Sigmoid colon (tissue), 6 donors: ENCODE measurements at regions not wholly inside any gene's neighbourhood (a gene's known extent, or its start where the extent isn't known, plus 50 kb on each side); places are given as distances from the start of the nearest gene placed in this dataset.

Experiments used
- DNase-seq: peaks from one replicate; pipeline ENCODE4 v3.0.0-alpha.2; 2019
- H3K27ac ChIP-seq, 4 donors: fragments of 200-600 bp; sonication (generic); one replicate each; pipeline ENCODE4 v1.5.1; 2016 to 2019; ENCODE audit warnings: mild to moderate bottlenecking in 1 of 4
- H3K27me3 ChIP-seq, 3 donors: fragments of 200-600 bp; sonication (generic); one replicate each; pipeline ENCODE4 v1.5.1; 2019; ENCODE audit warnings: mild to moderate bottlenecking in 1 of 3
- H3K36me3 ChIP-seq, 4 donors: fragments of 200-600 bp; sonication (generic); one replicate each; pipeline ENCODE4 v1.5.1; 2016 to 2019
- H3K4me1 ChIP-seq, 4 donors: fragments of 200-600 bp; sonication (generic); one replicate each; pipeline ENCODE4 v1.5.1; 2017 to 2019
- H3K4me3 ChIP-seq, 4 donors: fragments of 200-600 bp; sonication (generic); one replicate each; pipeline ENCODE4 v1.5.1; 2017 to 2019; ENCODE audit warnings: mild to moderate bottlenecking in 2 of 4, moderate library complexity in 1 of 4
- H3K9me3 ChIP-seq, 4 donors: fragments of 200-600 bp in 3 of 4; sonication (generic) in 3 of 4; one replicate each; pipeline versions ENCODE4 v1.5.1 to v1.6.1; 2013 to 2019
- EP300 ChIP-seq, 4 donors: sonication (generic); formaldehyde crosslinking; IDR thresholded peaks; one replicate each; pipeline ENCODE4 v1.6.1; 2017; ENCODE audit warnings: antibody characterized with exemption in 4 of 4
- POLR2A ChIP-seq, 2 donors: fragments of 450-650 bp; IDR thresholded peaks; one replicate each; pipeline ENCODE4 v1.6.1; 2016; ENCODE audit warnings: antibody characterized with exemption in 2 of 2, mild to moderate bottlenecking in 2 of 2, moderate library complexity in 2 of 2
- POLR2AphosphoS5 ChIP-seq, 4 donors: sonication (generic); formaldehyde crosslinking; IDR thresholded peaks; one replicate each; pipeline ENCODE4 v1.6.1; 2017; ENCODE audit warnings: antibody characterized with exemption in 4 of 4
- WGBS, 2 donors: extraction: QIAGEN DNeasy Blood & Tissue Kit; methylation state at CpG; one replicate each; pipeline ENCODE4 v1.1.7; 2013; 5-methylcytosine and 5-hydroxymethylcytosine counted together
- intact Hi-C: fragments of 100-400 bp; cut with DNase I; formaldehyde crosslinking; loops from one replicate; pipeline ENCODE4 v1.15.1; 2023
- TF ChIP-seq, protein P1 (sequence below), 4 experiments: fragments of 450-650 bp in 3 of 4; fragments of 200-600 bp in 1 of 4; IDR thresholded peaks; one replicate each; pipeline ENCODE4 v1.5.1; 2016 to 2019; ENCODE audit warnings: antibody characterized with exemption in 4 of 4, mild to moderate bottlenecking in 3 of 4, moderate library complexity in 2 of 4
- donor health status: healthy with polysubstance abuse.
- donor health status: healthy.

DNA sequence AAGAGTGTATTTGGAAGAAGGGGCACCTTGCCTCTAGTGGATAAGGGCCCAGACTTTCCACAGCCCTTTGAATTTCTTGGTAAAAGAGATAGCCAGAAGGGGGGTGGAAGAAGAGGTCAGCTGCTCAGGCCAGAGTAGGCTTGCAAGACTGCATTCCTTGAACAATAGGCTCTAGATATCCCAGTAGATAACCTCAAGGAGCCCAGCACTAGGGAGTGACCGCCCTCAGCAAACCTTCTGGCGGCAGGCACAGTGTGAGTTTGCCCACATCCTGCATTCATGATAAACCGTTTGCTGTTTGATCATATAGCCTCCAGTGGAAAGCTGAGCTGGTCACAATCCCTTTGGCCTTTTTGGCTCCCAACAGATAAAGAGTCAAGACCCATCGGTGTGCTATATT lies 70.5 kb downstream of the NPY start:
- intact Hi-C loops: no loop called here
- no peaks in the 10 kb centered on the region for H3K9me3 ChIP-seq
- WGBS, 2 donors: 66 to 80% methylated on average over 4 of the region's 4 CpGs

DNA sequence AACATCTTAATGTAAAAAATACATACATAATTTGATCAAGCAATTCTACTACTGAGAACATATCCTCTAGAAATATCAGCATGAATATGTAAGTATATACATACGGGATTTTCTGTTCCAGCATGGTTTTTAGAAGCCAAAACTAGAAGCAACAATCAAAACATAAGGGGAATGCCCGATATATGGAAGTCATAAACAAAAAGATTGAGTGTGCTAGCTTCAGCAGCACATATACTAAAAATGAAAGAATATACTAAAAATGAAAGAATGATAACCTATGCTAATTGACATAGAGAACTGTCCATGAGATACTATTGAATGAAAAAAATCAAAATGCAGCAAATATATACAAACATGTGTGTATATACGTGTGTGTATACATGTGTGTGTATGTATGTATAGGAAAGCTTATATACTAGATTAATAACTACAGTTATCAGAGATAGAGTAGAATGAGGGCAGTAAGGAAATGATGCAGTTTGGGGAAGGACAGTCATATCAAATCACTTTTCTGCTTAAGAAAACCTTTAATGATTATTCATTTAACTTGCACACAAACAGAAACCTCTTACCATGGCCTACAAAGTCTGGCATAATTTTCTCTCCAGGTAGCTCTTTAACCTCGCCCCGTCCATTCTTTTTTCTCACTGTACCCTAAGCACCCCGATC lies 72.9 kb downstream of the NPY start:
- no peak overlapping the region for H3K27ac ChIP-seq
- no peak for TF ChIP-seq POLR2AphosphoS5 (IDR thresholded peaks at IDR 0.05)
- no peak for TF ChIP-seq POLR2A (IDR thresholded peaks at IDR 0.05)
- TF ChIP-seq EP300 (IDR thresholded peaks at IDR 0.05): no peak
- TF ChIP-seq, protein P1, sequence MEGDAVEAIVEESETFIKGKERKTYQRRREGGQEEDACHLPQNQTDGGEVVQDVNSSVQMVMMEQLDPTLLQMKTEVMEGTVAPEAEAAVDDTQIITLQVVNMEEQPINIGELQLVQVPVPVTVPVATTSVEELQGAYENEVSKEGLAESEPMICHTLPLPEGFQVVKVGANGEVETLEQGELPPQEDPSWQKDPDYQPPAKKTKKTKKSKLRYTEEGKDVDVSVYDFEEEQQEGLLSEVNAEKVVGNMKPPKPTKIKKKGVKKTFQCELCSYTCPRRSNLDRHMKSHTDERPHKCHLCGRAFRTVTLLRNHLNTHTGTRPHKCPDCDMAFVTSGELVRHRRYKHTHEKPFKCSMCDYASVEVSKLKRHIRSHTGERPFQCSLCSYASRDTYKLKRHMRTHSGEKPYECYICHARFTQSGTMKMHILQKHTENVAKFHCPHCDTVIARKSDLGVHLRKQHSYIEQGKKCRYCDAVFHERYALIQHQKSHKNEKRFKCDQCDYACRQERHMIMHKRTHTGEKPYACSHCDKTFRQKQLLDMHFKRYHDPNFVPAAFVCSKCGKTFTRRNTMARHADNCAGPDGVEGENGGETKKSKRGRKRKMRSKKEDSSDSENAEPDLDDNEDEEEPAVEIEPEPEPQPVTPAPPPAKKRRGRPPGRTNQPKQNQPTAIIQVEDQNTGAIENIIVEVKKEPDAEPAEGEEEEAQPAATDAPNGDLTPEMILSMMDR (IDR thresholded peaks at IDR 0.05): no peak
- no peaks in the 10 kb centered on the region for H3K4me1 ChIP-seq
- no peak overlapping the region for H3K4me3 ChIP-seq
- no peaks in the 10 kb centered on the region for H3K27me3 ChIP-seq
- no peaks in the 10 kb centered on the region for H3K36me3 ChIP-seq
- no peak for DNase-seq
- 79 to 82% methylated on average over 6 of the region's 6 CpGs for WGBS, 2 donors
- intact Hi-C loops: no loop called here
- no peaks in the 10 kb centered on the region for H3K9me3 ChIP-seq

More for the DNA sequence above, 70.5 kb downstream of the NPY start:
- Histone ChIP-seq H3K27me3 (no peaks in the 10 kb centered on the region), H3K36me3 (no peaks in the 10 kb centered on the region), H3K4me1 (no peaks in the 10 kb centered on the region), H3K4me3 (no peak overlapping the region), H3K27ac (no peak overlapping the region)
- no peak for TF ChIP-seq EP300 (IDR thresholded peaks at IDR 0.05)
- no peak for TF ChIP-seq POLR2AphosphoS5 (IDR thresholded peaks at IDR 0.05)
- DNase-seq: no peak

DNA sequence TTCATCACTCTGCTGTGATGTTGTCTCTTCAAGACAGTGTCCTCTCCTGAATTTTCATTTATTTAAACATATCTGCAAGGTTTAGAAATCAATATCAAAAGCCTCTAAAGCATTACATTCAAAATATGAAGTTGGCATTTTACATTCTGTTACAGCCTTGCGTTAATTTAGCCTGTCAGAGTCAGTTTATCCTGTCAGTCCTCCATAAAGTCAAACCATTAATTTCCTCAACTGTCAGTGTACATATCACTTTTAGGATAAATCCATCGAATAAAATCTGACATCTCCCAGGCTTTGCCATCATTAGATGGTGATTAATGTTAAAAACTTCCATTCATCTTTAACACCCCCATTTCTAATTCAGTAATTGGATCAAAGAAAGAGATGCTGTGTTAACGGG lies 77.0 kb downstream of the NPY start:
- intact Hi-C loops: no loop called here
- no peak overlapping the region for H3K4me3 ChIP-seq
- WGBS, 2 donors: 84 to 85% methylated on average over 3 of the region's 3 CpGs
- peaks cover 0 to 2% (median 0%) of the 10 kb centered on the region in 4 donors for H3K4me1 ChIP-seq
- DNase-seq: no peak
- no peak overlapping the region for H3K27ac ChIP-seq
- H3K9me3 ChIP-seq: no peaks in the 10 kb centered on the region
- TF ChIP-seq POLR2A (IDR thresholded peaks at IDR 0.05): no peak
- TF ChIP-seq POLR2AphosphoS5 (IDR thresholded peaks at IDR 0.05): no peak
- TF ChIP-seq, protein P1 (IDR thresholded peaks at IDR 0.05): no peak
- TF ChIP-seq EP300 (IDR thresholded peaks at IDR 0.05): no peak
- H3K36me3 ChIP-seq: no peaks in the 10 kb centered on the region
- no peaks in the 10 kb centered on the region for H3K27me3 ChIP-seq

DNA sequence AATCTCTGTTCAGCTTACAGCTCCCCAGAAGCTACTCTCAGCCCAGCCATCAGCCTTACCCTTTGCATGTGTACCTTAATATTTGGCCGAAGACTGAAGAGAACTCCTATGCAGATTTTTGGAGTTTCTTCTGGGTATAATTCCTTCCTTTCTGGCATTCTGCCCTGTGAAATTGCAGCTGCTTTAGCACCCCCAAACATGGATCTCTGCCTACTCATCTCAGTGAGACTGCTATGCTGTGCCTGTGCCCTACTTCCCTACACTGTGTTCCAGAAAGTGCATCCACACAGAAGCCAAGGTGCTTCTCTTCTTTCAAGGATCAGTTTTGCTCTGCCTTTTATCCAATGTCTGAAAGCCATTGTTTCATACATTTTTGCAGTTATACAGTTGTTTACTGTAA lies 81.6 kb downstream of the NPY start:
- no peak for DNase-seq
- Histone ChIP-seq H3K4me1 (peaks cover 0 to 3% (median 0%) of the 10 kb centered on the region in 4 donors), H3K4me3 (no peak overlapping the region), H3K27ac (no peak overlapping the region), H3K9me3 (no peaks in the 10 kb centered on the region), H3K36me3 (no peaks in the 10 kb centered on the region), H3K27me3 (no peaks in the 10 kb centered on the region)
- intact Hi-C loops: no loop called here
- TF ChIP-seq, protein P1 (IDR thresholded peaks at IDR 0.05): no peak
- TF ChIP-seq POLR2AphosphoS5 (IDR thresholded peaks at IDR 0.05): no peak
- TF ChIP-seq POLR2A (IDR thresholded peaks at IDR 0.05): no peak
- no peak for TF ChIP-seq EP300 (IDR thresholded peaks at IDR 0.05)
- WGBS, 2 donors: 75 to 79% methylated on average over 1 of the region's 1 CpG

DNA sequence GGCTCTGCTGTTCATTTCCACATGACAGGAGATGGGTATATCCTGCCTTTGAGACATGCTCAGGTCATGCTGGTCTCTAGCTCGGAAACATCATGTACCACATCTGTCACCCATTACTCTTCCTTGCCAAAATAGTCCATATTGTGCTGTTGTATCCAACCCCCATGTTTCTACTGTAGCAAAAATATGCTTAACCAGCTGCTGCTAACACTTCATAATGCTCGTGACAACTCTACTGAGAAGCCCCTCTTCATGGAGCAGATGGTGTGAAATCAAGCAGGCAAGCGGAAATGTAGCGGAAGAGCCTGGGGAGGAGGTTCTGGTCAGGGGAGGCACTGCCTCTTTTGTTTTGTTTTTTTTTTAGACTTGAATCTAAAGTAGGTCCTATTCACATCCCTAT lies 82.9 kb downstream of the NPY start:
- Histone ChIP-seq H3K9me3 (no peaks in the 10 kb centered on the region), H3K36me3 (no peaks in the 10 kb centered on the region), H3K4me3 (no peak overlapping the region), H3K27ac (no peak overlapping the region), H3K4me1 (peaks cover 0 to 3% (median 0%) of the 10 kb centered on the region in 4 donors), H3K27me3 (no peaks in the 10 kb centered on the region)
- intact Hi-C loops: no loop called here
- 78 to 88% methylated on average over 4 of the region's 4 CpGs for WGBS, 2 donors
- no peak for DNase-seq
- TF ChIP-seq POLR2AphosphoS5 (IDR thresholded peaks at IDR 0.05) (no peak), POLR2A (IDR thresholded peaks at IDR 0.05) (no peak), EP300 (IDR thresholded peaks at IDR 0.05) (no peak)
- TF ChIP-seq, protein P1 (IDR thresholded peaks at IDR 0.05): no peak
